Nephron progenitor cell (in vitro differentiated cells): ENCODE measurements at regions not wholly inside any gene's neighbourhood (a gene's known extent, or its start where the extent isn't known, plus 50 kb on each side); places are given as distances from the start of the nearest gene placed in this dataset.

Experiments used
- DNase-seq: peaks from one replicate; pipeline ENCODE4 v3.0.0; 2021
- H3K27ac Mint-ChIP-seq: 2 replicates; pipeline ENCODE4 v1.8.0; 2021; ENCODE audit warnings: mild to moderate bottlenecking, moderate library complexity, mixed read lengths
- H3K27me3 Mint-ChIP-seq: 2 replicates; pipeline ENCODE4 v1.8.0; 2021; ENCODE audit warnings: mild to moderate bottlenecking, low read depth, mixed read lengths; ENCODE audit not compliant: poor library complexity
- H3K36me3 Mint-ChIP-seq: 2 replicates; pipeline ENCODE4 v1.8.0; 2021; ENCODE audit warnings: low read depth, mixed read lengths
- H3K4me1 Mint-ChIP-seq: 2 replicates; pipeline ENCODE4 v1.8.0; 2021; ENCODE audit warnings: mixed read lengths
- H3K4me3 Mint-ChIP-seq: 2 replicates; pipeline ENCODE4 v1.8.0; 2021; ENCODE audit warnings: mild to moderate bottlenecking, moderate library complexity, mixed read lengths
- H3K9me3 Mint-ChIP-seq: 2 replicates; pipeline ENCODE4 v1.8.0; 2021; ENCODE audit warnings: mild to moderate bottlenecking, moderate library complexity, mixed read lengths
- CTCF ChIP-seq: fragments of 200-600 bp; sonication (generic); IDR thresholded peaks from 2 replicates; pipeline ENCODE4 v1.5.0; 2021; ENCODE audit warnings: antibody characterized with exemption

GRCh38 chr6:40253420-40253819 lies 319.2 kb upstream of the MOCS1 start:
- no peak overlapping the region for H3K27ac Mint-ChIP-seq
- TF ChIP-seq CTCF = no peak
- H3K9me3 Mint-ChIP-seq = no peaks in the 10 kb centered on the region
- H3K27me3 Mint-ChIP-seq = peaks cover 6% of the 10 kb centered on the region
- H3K36me3 Mint-ChIP-seq = no peaks in the 10 kb centered on the region
- DNase-seq = no peak
- no peak overlapping the region for H3K4me3 Mint-ChIP-seq
- H3K4me1 Mint-ChIP-seq = peaks cover 8% of the 10 kb centered on the region

GRCh38 chr6:40252531-40253258 lies 318.4 kb upstream of the MOCS1 start:
- DNase-seq = no peak
- peaks cover 9% of the 10 kb centered on the region for H3K27me3 Mint-ChIP-seq
- H3K36me3 Mint-ChIP-seq = no peaks in the 10 kb centered on the region
- no peak overlapping the region for H3K27ac Mint-ChIP-seq
- no peaks in the 10 kb centered on the region for H3K9me3 Mint-ChIP-seq
- no peak for TF ChIP-seq CTCF
- H3K4me1 Mint-ChIP-seq = peaks cover 8% of the 10 kb centered on the region
- H3K4me3 Mint-ChIP-seq = no peak overlapping the region

GRCh38 chr6:40251637-40252300 lies 317.5 kb upstream of the MOCS1 start:
- H3K27ac Mint-ChIP-seq = no peak overlapping the region
- DNase-seq = no peak
- no peaks in the 10 kb centered on the region for H3K9me3 Mint-ChIP-seq
- no peak for TF ChIP-seq CTCF
- no peaks in the 10 kb centered on the region for H3K36me3 Mint-ChIP-seq
- H3K27me3 Mint-ChIP-seq = peaks cover 14% of the 10 kb centered on the region
- H3K4me3 Mint-ChIP-seq = no peak overlapping the region
- peaks cover 6% of the 10 kb centered on the region for H3K4me1 Mint-ChIP-seq

GRCh38 chr6:40249935-40250334 lies 315.7 kb upstream of the MOCS1 start:
- Mint-ChIP-seq H3K27me3 (peaks cover 14% of the 10 kb centered on the region), H3K4me1 (no peaks in the 10 kb centered on the region), H3K36me3 (no peaks in the 10 kb centered on the region), H3K4me3 (no peak overlapping the region), H3K9me3 (no peaks in the 10 kb centered on the region), H3K27ac (no peak overlapping the region)
- no peak for DNase-seq
- no peak for TF ChIP-seq CTCF

- Mint-ChIP-seq H3K36me3 (no peaks in the 10 kb centered on the region), H3K4me1 (no peaks in the 10 kb centered on the region), H3K9me3 (no peaks in the 10 kb centered on the region), H3K27me3 (peaks cover 11% of the 10 kb centered on the region), H3K4me3 (no peak overlapping the region), H3K27ac (no peak overlapping the region)
- DNase-seq = no peak
- TF ChIP-seq CTCF = no peak
Measured at GRCh38 chr6:40247516-40248115, 313.4 kb upstream of the MOCS1 start.
